NCI-H345 treated with DMSO at 0.1 percent for 48 hours (cell line): ENCODE measurements at regions not wholly inside any gene's neighbourhood (a gene's known extent, or its start where the extent isn't known, plus 50 kb on each side); places are given as distances from the start of the nearest gene placed in this dataset.
"Not testable (repeated sequence)": the region's sequence is repeated elsewhere in the genome, so short reads cannot be mapped to it uniquely, and the experiment has no call there.

Experiments
- DNase-seq: peaks from one replicate; lab custom pipeline; 2025; ENCODE audit not compliant: unreplicated experiment; lab: John Stamatoyannopoulos, UW

DNA sequence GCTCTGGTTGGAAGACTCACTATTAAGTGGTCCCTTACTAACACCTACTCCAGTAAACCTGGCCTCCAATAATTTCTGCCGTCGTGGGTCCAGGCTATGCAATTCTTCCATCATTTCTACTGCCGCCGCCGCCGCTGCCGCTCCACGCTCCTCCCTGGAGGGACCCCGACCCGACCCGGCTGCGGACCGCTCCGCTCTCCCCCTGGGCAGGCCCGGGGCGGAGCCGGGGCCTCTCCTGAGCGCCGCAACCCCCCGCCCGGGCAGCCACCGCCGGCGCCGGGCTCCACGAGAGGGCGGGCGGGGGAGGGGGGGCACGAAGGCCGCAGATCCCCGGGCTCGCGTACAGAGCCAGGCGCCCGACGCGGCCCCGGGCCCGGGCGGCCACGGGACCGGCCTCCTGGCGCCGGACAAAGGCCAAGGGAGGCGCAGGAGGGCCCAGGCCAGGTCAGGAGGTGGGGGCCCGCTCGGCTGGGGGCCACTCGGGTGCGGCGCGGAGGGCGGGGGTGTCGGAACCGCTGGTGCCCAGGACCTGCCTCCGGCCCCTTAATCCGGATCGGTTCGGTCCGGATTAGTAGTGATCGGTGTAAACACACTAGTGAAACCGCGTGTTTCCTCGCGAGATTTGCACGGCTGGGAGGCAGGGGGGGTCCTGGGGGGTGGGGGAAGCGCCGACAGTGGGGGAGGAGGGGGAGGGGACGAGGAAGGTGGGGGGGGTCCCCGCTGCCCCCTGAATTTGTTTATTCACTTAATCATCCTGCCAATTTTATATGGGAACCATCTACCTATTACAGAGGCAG, 215.1 kb upstream of the CCL2 start:
- DNase-seq, result not testable (repeated sequence)

DNA sequence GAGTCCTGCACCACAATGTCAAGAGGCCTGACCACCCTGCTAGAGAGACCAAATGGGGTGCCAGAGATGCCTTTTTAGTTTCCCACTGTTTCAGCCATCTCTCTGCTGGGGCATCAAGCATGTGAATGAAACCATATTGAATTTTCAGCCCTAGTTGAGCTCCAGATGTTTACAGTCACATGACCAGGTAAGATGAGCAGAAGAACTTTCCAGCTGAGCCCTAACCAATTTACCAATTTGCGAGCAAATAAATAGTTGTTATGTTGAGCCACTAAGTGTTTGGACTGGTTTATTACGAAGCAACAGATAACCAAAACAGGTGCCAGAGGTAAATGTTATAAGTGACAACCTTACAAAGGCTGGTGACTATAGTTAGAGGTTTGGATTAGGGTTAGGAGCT, 209.1 kb upstream of the CCL2 start:
- DNase-seq, result no peak

DNA sequence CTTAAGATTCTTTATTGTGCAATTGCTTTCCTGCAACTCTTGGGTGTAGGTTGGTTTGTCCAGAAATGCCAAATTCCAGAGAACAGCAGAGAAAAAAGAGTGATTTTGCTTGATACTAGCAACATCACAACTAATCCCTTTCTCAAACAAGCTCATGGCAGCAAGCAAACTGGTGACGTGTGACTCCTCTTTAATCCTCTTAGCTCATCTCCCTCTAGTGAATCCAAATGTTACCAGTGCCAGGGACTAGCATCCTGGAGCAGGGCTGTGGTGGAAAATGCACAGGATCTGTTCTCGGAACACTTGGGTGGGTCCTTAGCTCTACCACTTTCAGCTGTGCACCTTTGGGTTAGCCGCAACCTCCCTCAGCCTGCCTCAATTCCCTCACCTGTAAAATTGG, 204.0 kb upstream of the CCL2 start:
- DNase-seq, result no peak

DNA sequence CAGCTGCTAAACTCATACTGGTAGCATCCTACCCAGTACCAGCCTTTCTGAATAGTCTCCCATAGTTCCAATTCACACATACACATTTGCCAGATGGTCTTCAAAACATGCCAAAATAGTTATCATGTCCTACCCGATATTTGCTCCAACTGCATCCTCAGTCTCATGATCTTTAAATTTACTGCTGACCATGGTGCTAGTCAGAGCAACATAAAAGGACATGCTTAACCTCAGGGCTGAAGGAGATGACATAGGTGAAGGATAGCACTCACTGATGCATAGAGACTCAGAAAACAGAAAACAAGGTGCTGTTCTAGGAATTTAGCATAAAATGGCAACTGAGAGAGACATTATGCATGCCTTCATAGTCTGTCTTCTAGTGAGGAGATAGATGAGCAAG, 200.6 kb upstream of the CCL2 start:
- DNase-seq, result no peak

DNA sequence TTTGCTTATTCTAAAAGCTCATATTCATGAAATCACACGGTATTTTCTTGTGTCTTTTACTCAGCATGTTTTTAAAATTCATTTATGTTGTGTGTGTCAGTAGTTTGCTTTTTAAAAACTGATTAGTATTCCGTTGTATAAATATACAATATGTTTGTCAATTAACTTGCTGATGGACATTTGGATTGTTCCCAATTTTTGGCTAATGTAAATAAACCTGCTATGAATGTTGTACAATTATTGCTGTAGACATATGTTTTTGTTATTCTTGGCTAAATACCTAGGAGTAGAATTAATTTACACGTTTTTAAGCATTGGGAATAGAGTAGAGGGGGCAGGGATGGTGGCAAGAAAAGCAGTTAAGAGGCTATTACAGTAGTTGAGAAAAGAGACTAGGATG, 199.5 kb upstream of the CCL2 start:
- DNase-seq, result no peak

DNA sequence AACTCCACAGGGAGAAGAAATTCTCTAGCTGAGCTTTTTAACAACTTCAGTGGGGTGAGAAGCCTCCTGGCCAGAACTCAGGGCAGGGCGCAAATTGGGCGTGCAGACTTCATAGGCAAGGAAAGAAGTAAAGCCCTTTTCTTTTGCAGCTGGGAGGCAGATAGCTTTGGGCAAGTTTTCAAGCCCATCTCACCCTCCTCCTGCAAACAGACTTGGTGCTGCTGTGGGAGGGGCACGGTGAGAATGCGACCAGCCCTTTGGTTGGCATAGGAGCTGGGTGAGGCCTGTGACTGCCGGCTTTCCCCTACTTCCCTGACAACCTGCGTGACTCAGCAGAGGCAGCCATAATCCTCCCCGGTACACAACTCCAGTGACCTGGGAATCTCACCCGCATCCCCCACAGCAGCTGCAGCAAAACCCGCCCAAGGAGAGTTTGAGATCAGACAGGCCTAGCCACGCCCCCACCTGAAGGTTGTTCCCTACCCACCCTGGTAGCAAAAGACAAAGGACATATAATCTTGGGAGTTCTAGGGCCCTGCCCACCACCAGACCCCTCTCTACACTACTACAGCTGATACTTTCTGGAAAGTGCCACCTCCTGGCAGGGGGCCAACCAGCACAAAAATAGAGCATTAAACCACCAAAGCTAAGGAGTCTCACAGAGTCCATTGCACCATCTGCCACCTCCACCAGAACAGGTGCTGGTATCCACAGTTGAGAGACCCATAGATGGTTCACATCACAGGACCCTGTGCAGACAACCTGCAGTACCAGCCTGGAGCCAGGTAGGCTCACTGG, 195.5 kb upstream of the CCL2 start:
- no peak for DNase-seq

DNA sequence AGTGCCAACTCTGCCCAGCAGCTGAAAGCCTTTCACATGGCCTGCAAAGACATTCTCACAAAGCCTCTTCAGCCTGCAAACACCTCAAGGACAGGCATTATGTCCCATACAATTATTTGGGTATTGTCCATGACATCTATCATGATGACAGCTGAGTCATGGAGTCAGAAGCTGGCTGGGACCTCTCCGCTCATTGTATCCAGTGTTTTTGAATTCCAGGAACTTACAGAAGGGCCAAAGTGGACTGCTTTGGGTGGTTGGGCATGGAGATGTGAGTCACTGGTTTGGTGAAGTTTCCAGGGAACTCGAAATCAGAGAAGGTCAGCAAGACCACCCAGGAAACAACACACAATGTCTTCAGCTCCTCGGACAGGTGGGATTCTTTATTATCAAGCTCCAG, 188.6 kb upstream of the CCL2 start:
- DNase-seq, result no peak

DNA sequence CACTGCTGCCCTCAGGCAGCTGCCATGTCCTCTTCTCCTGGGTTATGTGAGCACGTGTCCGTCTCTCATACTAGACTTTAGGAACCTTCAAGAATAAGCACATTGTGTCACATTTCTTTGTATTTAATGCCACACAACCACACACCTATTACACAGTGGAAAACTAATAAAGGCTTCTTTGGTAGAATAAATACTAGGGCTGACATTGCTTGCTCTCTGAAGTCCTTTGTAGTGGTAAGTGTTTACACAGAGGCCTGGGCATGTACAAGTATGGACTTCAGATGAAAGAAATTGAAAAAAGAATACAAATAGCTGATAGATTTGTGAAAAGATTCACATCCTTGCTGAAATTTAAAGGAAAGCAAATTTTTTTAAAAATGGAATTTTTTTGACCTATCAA, 188.1 kb upstream of the CCL2 start:
- DNase-seq, result peak; percentile 50

DNA sequence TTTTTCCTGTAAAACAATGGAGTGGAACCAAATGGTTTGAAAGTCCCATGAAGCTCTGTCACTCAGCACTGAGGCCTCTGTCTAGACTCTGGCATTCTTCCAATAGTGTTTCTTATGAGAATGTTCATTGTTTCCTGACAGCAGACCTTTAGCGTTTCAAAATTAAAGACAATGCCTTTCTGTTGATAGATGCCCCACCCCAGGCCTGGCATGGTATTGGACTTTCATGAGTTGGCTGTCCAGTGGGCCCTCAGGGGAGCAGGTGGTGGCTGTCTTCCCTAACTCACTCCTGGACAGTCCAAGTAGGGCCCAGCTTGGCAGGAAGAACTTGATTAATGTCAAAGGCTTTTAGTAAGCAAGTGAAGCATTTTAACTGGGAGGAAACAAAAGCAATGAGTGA, 186.5 kb upstream of the CCL2 start:
- DNase-seq, result peak; percentile 42

DNA sequence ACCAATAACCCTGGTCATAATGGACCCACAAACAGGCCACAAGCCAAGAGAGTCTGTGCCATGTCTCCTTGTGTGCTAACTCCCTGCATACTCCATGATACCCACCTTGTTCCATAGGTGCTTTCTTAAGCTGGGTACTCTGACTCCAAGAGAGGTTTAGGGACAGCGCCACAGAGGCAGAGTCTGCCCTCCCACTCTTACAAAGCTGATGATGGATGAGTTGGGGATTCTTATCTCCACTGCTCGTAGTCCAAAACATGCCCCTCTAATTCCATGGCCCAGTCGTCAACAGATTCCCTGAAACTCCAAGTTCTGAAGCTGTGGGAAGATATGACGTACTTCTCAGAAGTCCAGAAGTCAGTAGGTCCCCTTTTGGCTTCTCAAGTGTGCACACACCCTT, 184.4 kb upstream of the CCL2 start:
- DNase-seq, result no peak

DNA sequence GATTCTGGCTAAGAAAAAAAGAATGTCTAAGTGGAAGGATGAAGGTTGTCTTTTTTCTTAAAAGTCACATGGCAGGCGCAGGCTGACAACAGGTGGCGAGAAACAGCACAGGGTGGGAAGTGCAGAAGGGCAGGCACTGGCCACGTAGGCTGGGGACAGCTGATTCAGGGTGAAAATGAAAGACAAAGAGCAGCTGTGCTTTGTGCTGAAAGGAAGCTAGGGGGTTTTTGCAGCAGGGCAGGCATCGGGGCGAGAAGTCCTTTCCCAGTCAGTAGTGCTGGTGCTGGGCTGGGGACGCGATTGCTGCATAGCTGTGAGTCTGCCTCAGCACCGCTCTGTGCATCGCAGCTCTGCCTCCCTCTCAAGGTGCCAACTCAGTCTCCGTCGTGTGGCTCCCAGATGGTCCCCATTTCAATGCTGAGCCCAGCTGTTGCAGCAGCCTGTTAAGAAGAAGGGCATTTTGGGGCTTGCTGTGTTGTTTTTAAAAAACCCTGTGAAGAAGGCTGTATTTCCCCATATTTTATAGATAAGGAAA, 183.1 kb upstream of the CCL2 start:
- no peak for DNase-seq

DNA sequence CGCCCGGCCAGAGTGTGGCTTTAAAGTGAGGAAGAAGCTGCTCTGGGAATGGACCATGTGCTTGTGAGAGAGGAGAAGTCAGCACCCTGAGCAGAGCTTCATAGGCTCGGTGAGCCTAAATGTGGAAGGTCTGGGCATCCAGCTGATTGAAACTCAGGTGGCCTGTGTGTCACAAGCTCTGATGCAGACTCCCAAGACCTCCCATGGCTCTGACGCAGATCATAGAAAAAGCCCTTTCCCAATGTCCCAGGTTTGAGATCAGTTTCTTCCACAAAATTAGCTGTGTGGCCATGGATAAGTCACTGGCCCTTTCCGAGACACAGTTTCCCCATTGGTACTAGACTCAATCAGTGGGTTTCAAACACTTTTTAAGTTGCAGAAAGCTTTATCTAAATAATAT, 180.0 kb upstream of the CCL2 start:
- DNase-seq, result no peak

DNA sequence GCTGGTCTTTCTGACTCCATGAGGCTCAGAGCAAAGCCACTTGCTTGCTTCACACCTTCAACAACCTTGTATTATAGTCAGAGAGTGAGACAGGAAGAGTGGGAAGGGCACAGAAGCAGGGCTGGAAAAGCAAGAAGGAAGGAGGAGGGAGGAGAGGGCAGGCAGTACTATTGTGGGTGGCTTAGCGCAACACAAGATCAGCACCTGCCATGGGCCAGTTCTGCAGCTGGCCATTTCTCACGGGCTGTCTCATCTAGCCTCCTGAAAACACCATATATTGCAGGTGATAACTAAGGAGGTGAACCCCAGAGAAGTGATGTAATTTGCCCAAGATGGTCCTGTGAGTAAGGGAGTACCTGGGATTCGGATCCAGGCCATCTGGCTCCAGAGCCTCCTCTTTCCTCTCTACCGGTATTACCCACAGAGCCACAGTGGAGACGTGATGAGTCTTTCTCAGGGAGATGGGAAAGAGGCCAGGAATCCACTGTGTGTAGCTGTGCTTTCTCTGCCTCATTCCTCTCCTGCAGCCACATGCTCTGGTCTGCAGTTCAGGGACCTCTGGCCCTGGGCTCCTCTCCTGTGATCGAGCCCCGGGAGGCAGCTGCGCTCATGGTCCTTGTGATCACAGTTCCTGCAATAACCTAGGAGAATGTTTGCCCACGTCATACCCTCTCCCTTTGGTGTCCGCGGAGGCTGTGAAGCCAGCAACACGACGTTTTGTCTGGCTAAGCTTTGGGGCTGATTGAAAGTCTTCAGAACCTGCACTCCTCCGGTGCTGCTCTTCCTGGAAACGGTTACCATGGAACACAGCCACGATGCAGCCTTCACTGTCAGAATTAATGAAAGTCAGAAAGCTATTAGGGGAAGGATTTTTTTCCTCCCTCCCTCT, 178.1 kb upstream of the CCL2 start:
- no peak for DNase-seq

DNA sequence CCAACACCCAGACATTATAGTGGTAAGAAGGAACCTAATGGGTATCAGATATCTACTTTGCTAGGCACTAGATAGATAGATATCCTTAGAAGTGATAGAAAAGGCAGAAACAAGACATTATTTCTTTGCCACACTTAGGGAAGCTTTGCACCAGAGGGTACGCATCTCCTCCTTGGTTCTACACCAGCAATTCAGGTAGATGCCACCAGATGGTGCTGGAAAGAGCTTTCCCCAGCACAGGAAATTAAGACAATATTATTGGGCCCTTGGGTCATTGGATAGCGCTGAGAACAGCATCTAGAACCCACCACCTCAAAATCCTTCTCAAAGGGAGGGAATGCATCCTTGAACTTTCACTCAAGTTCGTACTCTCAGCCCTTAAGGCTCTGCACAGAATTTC, 173.8 kb upstream of the CCL2 start:
- no peak for DNase-seq

DNA sequence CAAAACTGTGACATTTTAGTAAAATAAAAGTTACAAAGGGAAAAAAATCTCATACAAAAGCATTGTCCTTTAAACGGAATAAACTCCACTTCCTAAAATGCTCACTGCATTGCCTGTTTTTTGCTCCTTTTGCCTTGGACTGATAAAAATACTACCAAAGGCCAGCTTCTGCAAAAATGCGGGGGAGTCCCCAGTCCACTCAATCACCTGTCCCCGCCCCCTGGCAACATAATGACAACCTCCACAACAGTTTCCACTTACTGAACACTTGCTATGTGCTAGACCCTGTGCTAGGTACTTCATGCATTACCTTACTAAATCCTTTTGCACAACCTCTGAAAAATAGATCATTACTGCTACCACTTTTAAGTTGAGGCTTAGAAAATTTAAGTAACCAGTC, 172.7 kb upstream of the CCL2 start:
- no peak for DNase-seq

DNA sequence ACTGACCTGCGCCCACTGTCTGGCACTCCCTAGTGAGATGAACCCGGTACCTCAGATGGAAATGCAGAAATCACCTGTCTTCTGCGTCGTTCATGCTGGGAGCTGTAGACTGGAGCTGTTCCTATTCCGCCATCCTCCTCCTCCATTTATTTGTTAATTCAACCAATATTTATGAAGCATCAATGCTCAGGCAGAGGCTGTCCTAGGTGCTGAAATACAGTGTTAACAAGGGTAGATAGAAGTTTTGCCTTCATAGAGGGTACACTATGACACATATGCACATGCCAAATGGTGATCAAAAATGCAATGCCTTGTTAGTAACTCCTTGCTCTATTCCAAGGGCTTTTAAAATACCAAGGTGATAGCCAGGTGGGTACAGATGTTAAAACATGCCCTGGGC, 166.0 kb upstream of the CCL2 start:
- not testable (repeated sequence) for DNase-seq

DNA sequence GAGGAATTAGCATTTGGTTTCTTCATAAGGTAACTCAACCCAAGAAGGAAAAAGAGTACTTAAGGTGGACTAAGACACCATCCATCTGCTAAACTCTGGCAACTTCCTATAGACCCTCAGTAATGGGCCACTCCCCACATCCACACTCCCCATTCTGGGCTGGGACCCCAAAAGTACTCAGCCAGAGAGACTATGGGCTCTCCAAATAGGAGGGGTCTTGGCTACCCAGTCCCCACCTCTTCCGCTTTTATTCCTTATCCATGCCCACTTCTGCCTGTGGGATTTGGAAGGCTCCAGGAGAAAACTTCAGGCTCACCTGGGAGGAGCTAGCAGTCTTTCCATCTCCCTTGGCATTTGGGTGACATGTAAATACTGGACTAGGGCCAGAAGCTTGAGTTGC, 164.5 kb upstream of the CCL2 start:
- no peak for DNase-seq

DNA sequence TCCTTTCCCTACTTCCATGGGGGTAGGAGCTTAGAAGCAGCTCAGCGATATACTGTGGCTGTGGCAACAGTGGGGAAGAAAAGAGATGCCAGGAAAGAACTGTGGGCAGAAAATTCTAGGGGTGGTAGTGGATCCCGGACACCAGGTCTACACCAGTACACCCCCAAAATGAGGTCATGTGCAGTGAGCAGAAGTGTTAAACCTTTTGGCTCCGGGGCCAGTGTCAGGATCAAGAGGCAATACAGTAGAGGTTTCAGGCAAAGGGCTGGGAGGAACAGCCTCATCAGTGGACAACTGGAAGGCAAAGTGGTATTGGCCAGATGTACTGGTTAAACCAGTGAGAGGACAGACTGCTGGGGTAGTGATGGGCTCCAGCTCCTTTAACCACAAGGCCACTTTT, 163.1 kb upstream of the CCL2 start:
- no peak for DNase-seq

DNA sequence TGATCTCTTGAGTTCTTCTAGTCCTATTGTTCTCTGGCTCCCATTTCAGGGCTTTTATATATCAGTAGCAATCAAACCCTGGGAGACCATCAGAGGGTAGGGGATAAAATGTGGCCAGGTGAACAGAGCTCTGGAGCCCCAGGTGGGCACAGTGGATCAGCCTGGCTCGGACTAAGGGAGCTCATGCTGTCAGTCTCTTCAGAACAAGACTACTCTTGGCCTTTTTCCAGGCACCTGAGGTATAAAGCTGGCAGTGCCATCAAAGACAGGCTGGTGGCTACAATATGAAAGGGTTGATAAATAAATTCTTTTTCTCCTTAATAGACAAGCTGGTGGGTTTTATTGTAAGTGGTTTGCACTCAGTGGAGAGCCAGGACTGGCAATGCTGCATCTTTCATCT, 160.0 kb upstream of the CCL2 start:
- DNase-seq, result peak; percentile 78

DNA sequence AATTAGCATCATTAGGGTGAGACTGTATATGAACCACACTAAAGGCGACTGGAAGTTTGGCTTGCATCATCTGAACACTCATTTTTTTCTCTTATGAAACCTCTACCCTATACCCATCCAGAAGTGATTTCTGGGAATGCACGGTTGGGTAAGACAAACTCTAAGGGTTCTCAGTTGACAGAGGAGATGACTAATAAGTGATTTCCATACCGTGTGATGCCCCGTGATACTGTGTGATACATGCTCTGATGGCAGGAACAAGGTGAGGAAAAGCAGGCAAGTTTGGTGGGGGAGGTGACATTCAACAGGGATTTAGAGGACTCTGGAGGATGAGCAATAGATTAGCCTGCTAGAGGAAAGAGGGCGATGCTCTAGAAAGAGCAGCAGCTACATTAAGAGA, 156.4 kb upstream of the CCL2 start:
- DNase-seq, result no peak

DNA sequence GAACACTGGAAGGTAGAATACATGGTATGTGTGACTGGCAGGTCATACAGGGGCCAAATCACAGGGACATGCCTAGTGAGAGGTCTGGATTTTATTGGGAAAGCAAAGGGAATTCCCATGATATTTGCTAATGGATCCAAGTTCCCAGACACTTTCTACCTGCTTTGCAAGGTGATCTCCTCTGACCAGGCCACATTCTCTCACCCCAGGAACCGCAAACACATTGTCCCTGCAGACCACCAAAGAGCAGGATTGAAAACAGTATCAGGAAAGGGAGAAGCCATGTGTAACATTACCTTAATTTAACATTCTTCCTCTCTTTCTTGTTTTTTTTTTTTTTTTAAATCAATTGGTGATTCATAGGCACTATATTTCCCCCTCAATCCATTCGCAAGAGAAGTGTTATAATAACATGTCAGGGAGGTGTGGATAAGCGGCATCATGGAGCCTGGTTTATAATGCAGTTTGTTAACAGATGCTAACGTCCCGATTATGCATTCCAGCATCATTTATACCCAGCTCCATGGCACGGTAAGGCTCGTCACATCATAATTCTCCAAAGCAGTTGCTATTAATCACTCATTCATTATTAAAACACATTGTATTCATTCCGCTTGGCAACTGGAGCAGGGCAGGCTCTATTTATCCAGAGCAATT, 155.1 kb upstream of the CCL2 start:
- no peak for DNase-seq
